Keratinocyte (primary cell): ENCODE measurements at regions not wholly inside any gene's neighbourhood (a gene's known extent, or its start where the extent isn't known, plus 50 kb on each side); places are given as distances from the start of the nearest gene placed in this dataset.

Experiments used
- DNase-seq: peaks from one replicate; pipeline ENCODE4 v3.0.0-alpha.2; 2011; ENCODE audit warnings: low read depth, missing footprints, low spot score
- FAIRE-seq: peaks from 2 replicates; lab custom pipeline; 2011; peaks lifted over from hg19 to GRCh38; lab: Jason Lieb, UNC
- H2AFZ ChIP-seq: 2 replicates; pipeline ENCODE4 v1.6.0; 2012; ENCODE audit warnings: low read length, control low read depth, inconsistent platforms; ENCODE audit not compliant: control insufficient read depth
- H3K27ac ChIP-seq: 2 replicates; pipeline ENCODE4 v1.5.1; 2011; ENCODE audit warnings: low read length; ENCODE audit not compliant: control insufficient read depth, insufficient read depth
- H3K27me3 ChIP-seq: 3 replicates; pipeline ENCODE4 v1.6.0; 2011; ENCODE audit warnings: low read length; ENCODE audit not compliant: control insufficient read depth, insufficient read depth; ENCODE audit errors: extremely low read depth
- H3K36me3 ChIP-seq, 2 experiments: 2 replicates in 1 of 2; 3 replicates in 1 of 2; pipeline ENCODE4 v1.5.1; 2011; ENCODE audit warnings: low read length in 2 of 2, mild to moderate bottlenecking in 1 of 2; ENCODE audit not compliant: control insufficient read depth in 2 of 2, insufficient read depth in 2 of 2; ENCODE audit errors: extremely low read depth in 1 of 2
- H3K4me1 ChIP-seq: 3 replicates; pipeline ENCODE4 v1.5.1; 2011; ENCODE audit warnings: low read length; ENCODE audit not compliant: control insufficient read depth, insufficient read depth; ENCODE audit errors: extremely low read depth
- H3K4me2 ChIP-seq: 3 replicates; pipeline ENCODE4 v1.6.0; 2011; ENCODE audit warnings: low read depth, low read length; ENCODE audit not compliant: control insufficient read depth, insufficient read depth; ENCODE audit errors: extremely low read depth
- H3K4me3 ChIP-seq, 3 experiments: fragments of 200-600 bp in 1 of 3; sonication (generic) in 1 of 3; 2 replicates in 2 of 3; 3 replicates in 1 of 3; pipeline ENCODE4 v1.5.1; 2011 to 2016; ENCODE audit warnings: low read length in 3 of 3, mild to moderate bottlenecking in 3 of 3, control low read depth in 2 of 3, inconsistent platforms in 1 of 3, low read depth in 1 of 3, mixed read lengths in 1 of 3, mixed run types in 1 of 3, moderate library complexity in 1 of 3; ENCODE audit not compliant: control insufficient read depth in 2 of 3, insufficient read depth in 2 of 3; ENCODE audit errors: extremely low read depth in 1 of 3
- H3K79me2 ChIP-seq: 2 replicates; pipeline ENCODE4 v1.6.0; 2012; ENCODE audit warnings: low read length; ENCODE audit not compliant: control insufficient read depth, insufficient read depth
- H3K9ac ChIP-seq: 3 replicates; pipeline ENCODE4 v1.6.0; 2011; ENCODE audit warnings: low read length; ENCODE audit not compliant: control insufficient read depth, insufficient read depth; ENCODE audit errors: extremely low read depth
- H3K9me1 ChIP-seq: 3 replicates; pipeline ENCODE4 v1.6.0; 2011; ENCODE audit warnings: low read length; ENCODE audit not compliant: control insufficient read depth, insufficient read depth; ENCODE audit errors: extremely low read depth
- H3K9me3 ChIP-seq: 2 replicates; pipeline ENCODE4 v1.5.1; 2012; ENCODE audit warnings: low read depth, low read length; ENCODE audit not compliant: control insufficient read depth
- H4K20me1 ChIP-seq: 3 replicates; pipeline ENCODE4 v1.6.0; 2011; ENCODE audit warnings: low read length; ENCODE audit not compliant: control insufficient read depth, insufficient read depth; ENCODE audit errors: extremely low read depth
- CTCF ChIP-seq, 3 experiments: IDR thresholded peaks in 1 of 3; conservative IDR thresholded peaks in 1 of 3; optimal IDR thresholded peaks in 1 of 3; 2 replicates in 2 of 3; 3 replicates in 1 of 3; pipeline versions ENCODE3 to v1.5.1; 2011; ENCODE audit warnings: low read length in 3 of 3, mild to moderate bottlenecking in 3 of 3, moderate library complexity in 2 of 3, control low read depth in 1 of 3, inconsistent platforms in 1 of 3; ENCODE audit not compliant: insufficient read depth in 2 of 3; ENCODE audit errors: extremely low read depth in 1 of 3
- EZH2 ChIP-seq: IDR thresholded peaks from one replicate; pipeline ENCODE4 v1.6.1; 2012; ENCODE audit warnings: inconsistent platforms, mild to moderate bottlenecking, low read length, moderate library complexity
- dilution Hi-C: fragments of 300-500 bp; cut with MboI; formaldehyde crosslinking; loops from one replicate; pipeline ENCODE4 v1.7.0; 2020; ENCODE audit warnings: low sequenced_read_pairs; ENCODE audit not compliant: extremely low pct_ligation_motif_present

- Histone ChIP-seq H3K4me1 (peaks cover 30% of the 10 kb centered on the region), H4K20me1 (no peaks in the 10 kb centered on the region), H3K9me1 (no peaks in the 10 kb centered on the region), H3K4me2 (no peak overlapping the region), H3K27ac (no peak overlapping the region), H3K9me3 (no peaks in the 10 kb centered on the region), H3K4me3 (no peak overlapping the region), H3K36me3 (no peaks in the 10 kb centered on the region), H2AFZ (no peak overlapping the region), H3K79me2 (no peaks in the 10 kb centered on the region), H3K9ac (no peak overlapping the region), H3K27me3 (no peaks in the 10 kb centered on the region)
- dilution Hi-C loops, result no loop called here
- TF ChIP-seq EZH2 (no peak), CTCF (optimal IDR thresholded peaks at IDR 0.05 in 1 of 3, IDR thresholded peaks at IDR 0.05 in 1 of 3, conservative IDR thresholded peaks at IDR 0.05 in 1 of 3; ENCODE audit: extremely low read depth in 1 of 3, insufficient read depth in 2 of 3, low read length in 3 of 3) (no peak)
- FAIRE-seq (no peak), DNase-seq (no peak)
Observed at GRCh38 chr4:152099061-152099425, 338.2 kb upstream of the GATB start.

- Histone ChIP-seq H3K4me1 (peaks cover 30% of the 10 kb centered on the region), H3K27ac (no peak overlapping the region), H3K9ac (no peak overlapping the region), H3K9me3 (no peaks in the 10 kb centered on the region), H3K4me2 (no peak overlapping the region), H4K20me1 (no peaks in the 10 kb centered on the region), H3K79me2 (no peaks in the 10 kb centered on the region), H3K36me3 (no peaks in the 10 kb centered on the region), H3K27me3 (no peaks in the 10 kb centered on the region), H3K4me3 (no peak overlapping the region), H2AFZ (no peak overlapping the region), H3K9me1 (no peaks in the 10 kb centered on the region)
- dilution Hi-C loops, result no loop called here
- FAIRE-seq, result no peak
- no peak for DNase-seq
- TF ChIP-seq EZH2 (no peak), CTCF (optimal IDR thresholded peaks at IDR 0.05 in 1 of 3, IDR thresholded peaks at IDR 0.05 in 1 of 3, conservative IDR thresholded peaks at IDR 0.05 in 1 of 3; ENCODE audit: extremely low read depth in 1 of 3, insufficient read depth in 2 of 3, low read length in 3 of 3) (no peak)
Observed at GRCh38 chr4:152098365-152099060, 337.7 kb upstream of the GATB start.
